SH-SY5Y (cell line): ENCODE measurements at regions not wholly inside any gene's neighbourhood (a gene's known extent, or its start where the extent isn't known, plus 50 kb on each side); places are given as distances from the start of the nearest gene placed in this dataset.

Experiments
- GATA2 ChIP-seq: IDR thresholded peaks from 2 replicates; pipeline ENCODE4 v1.6.1; 2011; ENCODE audit warnings: mild to moderate bottlenecking, low read depth, low read length
- GATA3 ChIP-seq: IDR thresholded peaks from 2 replicates; pipeline ENCODE4 v1.6.1; 2011; ENCODE audit warnings: low read depth, mild to moderate bottlenecking, low read length, moderate library complexity

- TF ChIP-seq GATA3 (no peak), GATA2 (no peak)
Observed at GRCh38 chr13:83752141-83752540, 130.1 kb downstream of the SLITRK1 start.

GRCh38 chr13:83740622-83741021 lies 141.7 kb downstream of the SLITRK1 start:
- no peak for TF ChIP-seq GATA2

- TF ChIP-seq GATA2 (no peak), GATA3 (no peak)
Observed at GRCh38 chr13:83738407-83738806, 143.9 kb downstream of the SLITRK1 start.

GRCh38 chr13:83733293-83733692 lies 149.0 kb downstream of the SLITRK1 start:
- no peak for TF ChIP-seq GATA2

- TF ChIP-seq GATA2 = no peak
- no peak for TF ChIP-seq GATA3
Observed at GRCh38 chr13:83732755-83733154, 149.5 kb downstream of the SLITRK1 start.

- TF ChIP-seq GATA2 = no peak
- TF ChIP-seq GATA3 = no peak
Observed at GRCh38 chr13:83731113-83731512, 151.2 kb downstream of the SLITRK1 start.

GRCh38 chr13:83730674-83731073 lies 151.6 kb downstream of the SLITRK1 start:
- no peak for TF ChIP-seq GATA2
- no peak for TF ChIP-seq GATA3

- no peak for TF ChIP-seq GATA2
- no peak for TF ChIP-seq GATA3
Observed at GRCh38 chr13:83722443-83722842, 159.8 kb downstream of the SLITRK1 start.

GRCh38 chr13:83716121-83716520 lies 166.2 kb downstream of the SLITRK1 start:
- no peak for TF ChIP-seq GATA3
- TF ChIP-seq GATA2 = no peak

- TF ChIP-seq GATA3 = no peak
- TF ChIP-seq GATA2 = no peak
Observed at GRCh38 chr13:83714236-83714635, 168.0 kb downstream of the SLITRK1 start.

- no peak for TF ChIP-seq GATA3
- TF ChIP-seq GATA2 = no peak
Observed at GRCh38 chr13:83710133-83710515, 172.2 kb downstream of the SLITRK1 start.

GRCh38 chr13:83709426-83710132 lies 172.7 kb downstream of the SLITRK1 start:
- no peak for TF ChIP-seq GATA3
- TF ChIP-seq GATA2 = no peak

- TF ChIP-seq GATA3 (no peak), GATA2 (no peak)
Observed at GRCh38 chr13:83702021-83702420, 180.3 kb downstream of the SLITRK1 start.

- TF ChIP-seq GATA2 (no peak), GATA3 (no peak)
Observed at GRCh38 chr13:83692800-83693199, 189.5 kb downstream of the SLITRK1 start.

GRCh38 chr13:83691966-83692365 lies 190.3 kb downstream of the SLITRK1 start:
- TF ChIP-seq GATA2 (no peak), GATA3 (no peak)

- no peak for TF ChIP-seq GATA3
- TF ChIP-seq GATA2 = no peak
Observed at GRCh38 chr13:83681547-83681946, 200.7 kb downstream of the SLITRK1 start.

GRCh38 chr13:83677985-83678384 lies 204.3 kb downstream of the SLITRK1 start:
- TF ChIP-seq GATA2 = no peak
- TF ChIP-seq GATA3 = no peak
